ENCODE measurements at regions not wholly inside any gene's neighbourhood (a gene's known extent, or its start where the extent isn't known, plus 50 kb on each side); places are given as distances from the start of the nearest gene placed in this dataset.

DNA sequence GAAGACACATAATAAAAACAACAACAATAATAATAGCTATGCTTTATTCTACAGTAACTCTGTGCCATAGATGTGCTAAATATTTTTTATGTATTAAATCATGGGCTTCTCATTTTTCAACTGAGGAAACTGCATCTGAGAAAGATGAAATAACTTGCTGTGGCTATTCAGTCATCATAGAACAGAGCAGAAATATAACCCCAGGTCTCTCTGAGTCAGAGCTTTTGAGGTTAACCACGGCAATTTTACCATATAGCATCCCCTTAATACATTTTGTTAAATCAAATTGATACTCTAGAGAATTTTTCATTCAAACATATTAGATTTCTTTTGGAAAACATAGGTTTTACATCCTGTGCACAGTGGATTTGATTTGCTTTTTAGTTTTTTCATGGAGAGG, 586.6 kb upstream of the KLHL29 start:
- TF ChIP-seq ZFX (IDR thresholded peaks at IDR 0.05), result no peak
- TF ChIP-seq CTCF (conservative IDR thresholded peaks at IDR 0.05), result no peak
- H3K27ac ChIP-seq, result no peak overlapping the region

DNA sequence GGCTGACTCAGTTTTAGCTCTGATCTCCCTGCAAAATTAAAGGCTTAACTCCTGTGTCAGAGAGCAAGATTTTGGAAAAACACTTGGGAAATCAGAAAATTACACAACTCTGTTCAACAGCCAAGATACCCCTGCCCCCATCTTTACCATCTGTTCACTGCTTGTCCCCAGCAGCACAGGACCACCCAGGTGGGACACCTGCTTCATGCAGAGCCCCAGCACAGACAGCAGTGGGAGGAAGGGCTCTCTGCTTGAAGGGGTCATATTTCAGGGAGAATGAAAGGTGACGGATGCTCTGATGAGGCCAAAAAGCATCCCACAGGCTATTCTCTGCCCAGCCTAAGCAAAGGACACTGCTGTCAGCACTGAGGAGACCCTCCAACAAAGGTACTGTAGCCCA, 584.6 kb upstream of the KLHL29 start:
- TF ChIP-seq CTCF (conservative IDR thresholded peaks at IDR 0.05), result no peak
- TF ChIP-seq ZFX (IDR thresholded peaks at IDR 0.05), result no peak
- no peak overlapping the region for H3K27ac ChIP-seq

DNA sequence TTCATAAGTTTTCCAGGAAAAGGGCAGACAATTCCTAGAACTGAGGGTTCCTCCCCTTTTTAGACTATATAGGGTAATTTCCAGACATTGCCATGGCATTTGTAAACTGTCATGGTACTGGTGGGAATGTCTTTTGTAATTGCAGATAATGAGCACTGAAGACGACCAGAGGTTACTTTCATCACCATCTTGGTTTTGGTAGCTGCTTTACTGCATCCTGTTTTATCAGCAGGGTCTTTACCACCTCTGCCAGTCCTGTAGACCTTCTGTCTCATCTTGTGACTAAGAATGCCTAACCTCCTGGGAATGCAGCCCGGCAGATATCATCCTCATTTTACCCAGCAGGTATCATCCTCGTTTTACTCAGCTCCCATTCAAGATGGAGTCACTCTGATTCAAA, 583.9 kb upstream of the KLHL29 start:
- TF ChIP-seq CTCF (conservative IDR thresholded peaks at IDR 0.05), result no peak
- no peak for TF ChIP-seq ZFX (IDR thresholded peaks at IDR 0.05)

GRCh38 chr2:22801970-22802369, 583.0 kb upstream of the KLHL29 start:
- TF ChIP-seq CTCF (conservative IDR thresholded peaks at IDR 0.05), result no peak
- TF ChIP-seq ZFX (IDR thresholded peaks at IDR 0.05), result no peak
- H3K27ac ChIP-seq, result no peak overlapping the region

More for the DNA sequence above, 583.9 kb upstream of the KLHL29 start:
- H3K27ac ChIP-seq, result no peak overlapping the region

GRCh38 chr2:22807872-22808271, 577.1 kb upstream of the KLHL29 start:
- no peak overlapping the region for H3K27ac ChIP-seq
- TF ChIP-seq CTCF (conservative IDR thresholded peaks at IDR 0.05), result no peak
- no peak for TF ChIP-seq ZFX (IDR thresholded peaks at IDR 0.05)

DNA sequence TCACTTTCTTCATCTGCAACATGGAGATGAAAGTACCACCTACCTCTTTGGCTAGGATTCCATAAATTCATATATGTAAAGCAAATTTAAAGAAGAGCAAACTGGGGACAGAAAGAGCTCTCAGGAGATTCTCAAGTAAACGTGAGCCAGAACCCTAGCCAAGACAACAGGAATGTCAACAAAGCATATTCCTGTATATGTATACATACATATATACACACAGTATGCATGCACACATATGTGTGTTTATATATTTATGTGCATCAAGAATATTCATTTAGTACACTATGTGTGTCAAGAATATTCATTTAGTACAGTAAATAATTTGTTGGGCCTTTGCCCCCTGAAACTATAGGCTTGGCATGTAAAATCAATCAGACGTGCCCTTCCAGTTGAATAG, 574.4 kb upstream of the KLHL29 start:
- no peak overlapping the region for H3K27ac ChIP-seq
- TF ChIP-seq CTCF (conservative IDR thresholded peaks at IDR 0.05), result no peak
- TF ChIP-seq ZFX (IDR thresholded peaks at IDR 0.05), result no peak

DNA sequence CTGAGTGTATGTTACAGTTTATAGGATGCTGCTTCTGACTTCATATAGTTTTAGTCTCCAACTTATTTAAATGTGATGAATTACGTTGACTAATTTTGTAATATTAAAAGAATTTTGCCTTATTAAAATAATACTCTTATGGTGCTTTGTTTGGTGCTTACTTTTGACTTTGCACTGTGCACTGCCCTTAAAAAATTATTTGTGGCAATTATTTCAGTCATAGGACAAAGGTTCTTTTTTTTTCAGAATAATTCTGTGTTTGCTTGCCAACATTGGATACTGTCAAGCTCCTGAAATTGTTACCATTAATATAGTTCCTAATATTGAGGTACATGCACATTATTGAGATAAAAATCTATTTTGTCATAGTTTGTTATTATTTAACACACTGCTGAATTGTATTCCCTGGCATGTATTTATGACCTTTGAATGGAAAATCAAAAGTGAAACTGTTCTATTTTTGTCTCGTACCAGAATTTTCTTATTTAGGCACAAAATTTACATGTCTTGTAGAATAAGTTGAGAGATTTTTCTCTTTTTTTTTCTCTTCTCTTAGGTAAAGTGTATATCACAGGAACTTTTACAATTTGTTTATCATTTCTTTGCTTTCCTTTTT, 572.8 kb upstream of the KLHL29 start:
- TF ChIP-seq ZFX (IDR thresholded peaks at IDR 0.05) (no peak), CTCF (conservative IDR thresholded peaks at IDR 0.05) (no peak)

More for the DNA sequence above, 572.8 kb upstream of the KLHL29 start:
- H3K27ac ChIP-seq, result no peak overlapping the region

All from C4-2B (cell line).